K562 (cell line): ENCODE measurements at regions not wholly inside any gene's neighbourhood (a gene's known extent, or its start where the extent isn't known, plus 50 kb on each side); places are given as distances from the start of the nearest gene placed in this dataset.
A peak's percentile ranks its signal among the peaks of the same experiment; 100 is the strongest.

Experiments used
- ATAC-seq: fragments of 200-7000 bp; cut with Tn5 transposase; 3 replicates; pipeline ENCODE4 v1.9.1; 2020; ENCODE audit warnings: moderate library complexity
- BruUV-seq: library from RNA; stranded (reverse); fragments of 400-500 nt; replicated peaks from 2 replicates; lab custom pipeline; 2021; lab: Mats Ljungman, UMichigan
- CTCF ChIA-PET: fragments of 300-600 bp; formaldehyde crosslinking; extraction: SDS; loops from one replicate; lab custom pipeline; 2021; ENCODE audit warnings: low intra/inter-chr PET ratio; lab: Yijun Ruan, JAX
- POLR2A ChIA-PET: fragments of 300-600, 350-650 bp; sonication (Branson Sonifier 250); formaldehyde crosslinking; extraction: SDS; loops from one replicate; lab custom pipeline; 2021; ENCODE audit warnings: antibody characterized with exemption, inconsistent platforms; lab: Yijun Ruan, JAX
- DNase-seq, 4 experiments: peaks; one replicate each; pipeline versions ENCODE4 v3.0.0 to v3.0.0-alpha.2; 2011 to 2018; ENCODE audit warnings: low spot score in 3 of 4, mixed read lengths in 3 of 4; ENCODE audit errors: extremely low read depth in 1 of 4
- FAIRE-seq: peaks from 2 replicates; lab custom pipeline; 2011; peaks lifted over from hg19 to GRCh38; lab: Jason Lieb, UNC
- H2AFZ ChIP-seq: 2 replicates; pipeline ENCODE4 v1.6.0; 2011; ENCODE audit warnings: low read depth, low read length, control low read depth, inconsistent platforms
- H3K27ac ChIP-seq: fragments of 200-600 bp; 3 replicates; pipeline ENCODE4 v1.8.0; 2011; ENCODE audit warnings: low read depth, mild to moderate bottlenecking, control low read depth, inconsistent platforms, low read length, moderate library complexity, mixed read lengths; ENCODE audit errors: extremely low read depth
- H3K27me3 ChIP-seq, 2 experiments: fragments of 300-600 bp in 1 of 2; 2 replicates in 1 of 2; 3 replicates in 1 of 2; pipeline versions ENCODE4 v1.6.0 to v1.8.0; 2011; ENCODE audit warnings: inconsistent platforms in 2 of 2, low read length in 2 of 2, mild to moderate bottlenecking in 1 of 2, mixed read lengths in 1 of 2, moderate library complexity in 1 of 2; ENCODE audit not compliant: control insufficient read depth in 2 of 2, insufficient read depth in 2 of 2
- H3K36me3 ChIP-seq: fragments of 300-600 bp; 3 replicates; pipeline ENCODE4 v1.8.0; 2011; ENCODE audit warnings: mild to moderate bottlenecking, low read length, inconsistent platforms; ENCODE audit not compliant: control insufficient read depth, insufficient read depth
- H3K4me1 ChIP-seq, 2 experiments: fragments of 200-600 bp in 1 of 2; replicated peaks in 1 of 2; 2 replicates in 1 of 2; 3 replicates in 1 of 2; pipeline versions ENCODE4 v1.5.1 to v1.8.0; 2011; ENCODE audit warnings: inconsistent platforms in 2 of 2, low read length in 2 of 2, mild to moderate bottlenecking in 1 of 2, mixed read lengths in 1 of 2, moderate library complexity in 1 of 2; ENCODE audit not compliant: control insufficient read depth in 2 of 2, insufficient read depth in 2 of 2
- H3K4me2 ChIP-seq: 2 replicates; pipeline ENCODE4 v1.6.1; 2011; ENCODE audit warnings: low read length, control low read depth, inconsistent platforms, mixed read lengths; ENCODE audit not compliant: insufficient read depth
- H3K4me3 ChIP-seq: fragments of 200-600 bp; sonication (generic), shearing (Covaris generic); 2 replicates; pipeline ENCODE4 v1.5.1; 2016; ENCODE audit warnings: control low read depth, inconsistent platforms
- H3K79me2 ChIP-seq: fragments of 200-600 bp; 3 replicates; pipeline ENCODE4 v1.8.0; 2011; ENCODE audit warnings: low read length, inconsistent platforms; ENCODE audit not compliant: control insufficient read depth, insufficient read depth
- H3K9ac ChIP-seq, 2 experiments: 2 replicates each; pipeline versions ENCODE4 v1.6.0 to v1.6.1; 2011; ENCODE audit warnings: low read depth in 2 of 2, low read length in 2 of 2, control low read depth in 1 of 2, inconsistent platforms in 1 of 2, mild to moderate bottlenecking in 1 of 2, mixed read lengths in 1 of 2; ENCODE audit not compliant: insufficient read depth in 1 of 2
- H3K9me1 ChIP-seq: one replicate; pipeline ENCODE4 v1.6.0; 2011; ENCODE audit warnings: inconsistent platforms, mild to moderate bottlenecking, low read length, moderate library complexity; ENCODE audit not compliant: control insufficient read depth, insufficient read depth
- H3K9me3 ChIP-seq: replicated peaks from 2 replicates; pipeline ENCODE4 v1.5.1; 2011; ENCODE audit warnings: low read depth, low read length, inconsistent platforms; ENCODE audit not compliant: control insufficient read depth, insufficient read depth
- H4K20me1 ChIP-seq: replicated peaks from 2 replicates; pipeline ENCODE4 v1.6.1; 2011; ENCODE audit warnings: low read length, inconsistent platforms, mixed read lengths; ENCODE audit not compliant: control insufficient read depth, insufficient read depth
- C11orf30 ChIP-seq: fragments of 450-650 bp; IDR thresholded peaks from 2 replicates; pipeline ENCODE4 v1.6.1; 2016; ENCODE audit warnings: low read depth, mild to moderate bottlenecking
- DLX4 ChIP-seq: fragments of 250-450 bp; sonication (Bioruptor Pico); IDR thresholded peaks from 2 replicates; pipeline ENCODE4 v1.6.1; 2021; ENCODE audit warnings: mild to moderate bottlenecking
- STAT5A ChIP-seq: IDR thresholded peaks from 2 replicates; pipeline ENCODE4 v1.6.1; 2012; ENCODE audit warnings: low read length, inconsistent platforms, borderline replicate concordance
- ZNF3 ChIP-seq: fragments of 250-450 bp; sonication (Bioruptor Pico); IDR thresholded peaks from 2 replicates; pipeline ENCODE4 v1.5.0; 2021; ENCODE audit warnings: mild to moderate bottlenecking, moderate library complexity
- ZNF316 ChIP-seq: fragments of 450-650 bp; IDR thresholded peaks from 2 replicates; pipeline ENCODE4 v1.6.1; 2016
- WGBS: fragments of 100-300 bp; shearing (Covaris generic); methylation state at CpG from one replicate; pipeline ENCODE4 v1.1.6; 2016; ENCODE audit warnings: low coverage, mixed read lengths; ENCODE audit not compliant: insufficient coverage; ENCODE audit errors: missing lambda C conversion rate; 5-methylcytosine and 5-hydroxymethylcytosine counted together
- in situ Hi-C: fragments of 300-500 bp; cut with MboI; formaldehyde crosslinking; loops from 4 replicates; pipeline ENCODE4 v1.15.0; 2018; ENCODE audit warnings: inconsistent platforms, mixed read lengths
- intact Hi-C: fragments of 100-400 bp; cut with micrococcal nuclease; formaldehyde crosslinking; loops from 2 replicates; pipeline ENCODE4 v1.14.2; 2022

GRCh38 chr4:123699880-123700771 is 303.5 kb downstream of the SPRY1 start (continued):
- TF ChIP-seq STAT5A = no peak
- TF ChIP-seq DLX4 (CRISPR knock-in tag) = no peak

DNA sequence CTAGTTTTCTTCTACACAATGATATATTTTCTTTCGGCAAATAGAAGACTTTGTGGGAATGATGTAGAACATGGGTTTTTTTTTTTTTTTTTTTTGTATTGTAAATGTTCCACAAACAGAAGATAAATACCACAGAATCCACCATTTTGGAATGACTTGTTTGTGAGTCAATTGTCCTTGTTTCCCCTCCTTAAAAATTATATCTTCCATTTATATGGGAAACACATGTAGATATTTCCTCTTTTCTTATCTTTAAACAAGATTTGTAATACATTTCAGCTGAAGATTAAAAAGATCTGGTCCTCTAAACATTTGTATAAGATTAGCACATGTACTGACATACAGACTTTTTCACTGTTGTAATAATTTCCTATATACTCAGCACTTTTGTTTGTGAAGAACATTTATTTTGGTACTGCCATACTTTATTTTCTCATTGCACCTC is 304.6 kb downstream of the SPRY1 start:
- CTCF ChIA-PET = no interaction called here
- Histone ChIP-seq H3K9me3 (no peaks in the 10 kb centered on the region), H4K20me1 (no peaks in the 10 kb centered on the region), H3K27me3 (no peaks in the 10 kb centered on the region), H3K9ac (no peak overlapping the region), H3K79me2 (no peaks in the 10 kb centered on the region), H3K36me3 (no peaks in the 10 kb centered on the region), H3K27ac (no peak overlapping the region), H2AFZ (no peak overlapping the region), H3K4me1 (no peaks in the 10 kb centered on the region), H3K9me1 (no peaks in the 10 kb centered on the region), H3K4me3 (no peak overlapping the region), H3K4me2 (no peak overlapping the region)
- 14% methylated on average over 1 of the region's 1 CpG for whole genome bisulfite sequencing
- ATAC-seq (no peak), DNase-seq (no peak), FAIRE-seq (no peak)
- POLR2A ChIA-PET = no interaction called here
- no peak for TF ChIP-seq ZNF3
- TF ChIP-seq C11orf30 = 0 out of 2 replicates have a peak, but pooled peaks have one; percentile 10
- TF ChIP-seq ZNF316 = 0 out of 2 replicates have a peak, but pooled peaks have one; percentile 15
- in situ Hi-C loops (no loop called here), intact Hi-C loops (no loop called here)
- BruUV-seq = no TSS peak
